ENCODE measurements at regions not wholly inside any gene's neighbourhood (a gene's known extent, or its start where the extent isn't known, plus 50 kb on each side); places are given as distances from the start of the nearest gene placed in this dataset.

GRCh38 chr7:116361767-116362166 is 137.8 kb upstream of the CAV2 start:
- TF ChIP-seq POLR2AphosphoS5 (IDR thresholded peaks at IDR 0.05) = no peak
- TF ChIP-seq, protein P1, sequence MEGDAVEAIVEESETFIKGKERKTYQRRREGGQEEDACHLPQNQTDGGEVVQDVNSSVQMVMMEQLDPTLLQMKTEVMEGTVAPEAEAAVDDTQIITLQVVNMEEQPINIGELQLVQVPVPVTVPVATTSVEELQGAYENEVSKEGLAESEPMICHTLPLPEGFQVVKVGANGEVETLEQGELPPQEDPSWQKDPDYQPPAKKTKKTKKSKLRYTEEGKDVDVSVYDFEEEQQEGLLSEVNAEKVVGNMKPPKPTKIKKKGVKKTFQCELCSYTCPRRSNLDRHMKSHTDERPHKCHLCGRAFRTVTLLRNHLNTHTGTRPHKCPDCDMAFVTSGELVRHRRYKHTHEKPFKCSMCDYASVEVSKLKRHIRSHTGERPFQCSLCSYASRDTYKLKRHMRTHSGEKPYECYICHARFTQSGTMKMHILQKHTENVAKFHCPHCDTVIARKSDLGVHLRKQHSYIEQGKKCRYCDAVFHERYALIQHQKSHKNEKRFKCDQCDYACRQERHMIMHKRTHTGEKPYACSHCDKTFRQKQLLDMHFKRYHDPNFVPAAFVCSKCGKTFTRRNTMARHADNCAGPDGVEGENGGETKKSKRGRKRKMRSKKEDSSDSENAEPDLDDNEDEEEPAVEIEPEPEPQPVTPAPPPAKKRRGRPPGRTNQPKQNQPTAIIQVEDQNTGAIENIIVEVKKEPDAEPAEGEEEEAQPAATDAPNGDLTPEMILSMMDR (IDR thresholded peaks at IDR 0.05) = no peak
- no peak for TF ChIP-seq POLR2A (IDR thresholded peaks at IDR 0.05)
- no peak for TF ChIP-seq EP300 (IDR thresholded peaks at IDR 0.05)
